HG02571 (cell line): ENCODE measurements at regions not wholly inside any gene's neighbourhood (a gene's known extent, or its start where the extent isn't known, plus 50 kb on each side); places are given as distances from the start of the nearest gene placed in this dataset.
A peak's percentile ranks its signal among the peaks of the same experiment; 100 is the strongest.

Experiments used
- ATAC-seq: cut with Tn5 transposase; IDR thresholded peaks from one replicate; pipeline ENCODE4 v1.9.1; 2021; ENCODE audit warnings: mild to moderate bottlenecking, moderate library complexity; ENCODE audit not compliant: unreplicated experiment

DNA sequence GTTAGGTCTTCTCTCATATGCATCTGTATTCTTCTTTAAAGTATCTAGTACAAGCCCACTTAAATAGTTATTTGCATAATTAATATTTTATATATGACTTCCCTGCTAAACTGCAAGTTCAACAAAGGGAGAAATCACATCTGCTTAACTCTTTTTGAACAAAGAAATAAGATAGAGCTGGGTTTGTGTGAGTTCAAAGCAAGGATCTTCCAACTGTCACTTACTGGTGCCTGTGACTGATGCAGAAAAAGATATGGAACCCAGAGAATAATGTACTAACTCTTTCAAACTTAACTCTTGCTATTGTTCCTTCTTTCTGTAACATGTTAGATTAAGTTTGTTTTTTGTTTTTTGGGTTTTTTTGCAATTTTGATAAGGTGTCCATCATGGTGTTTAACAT is 71.3 kb upstream of the SP4 start:
- no peak for ATAC-seq

- ATAC-seq = no peak
These were observed 70.5 kb upstream of the SP4 start for GRCh38 chr7:21357151-21358097.

DNA sequence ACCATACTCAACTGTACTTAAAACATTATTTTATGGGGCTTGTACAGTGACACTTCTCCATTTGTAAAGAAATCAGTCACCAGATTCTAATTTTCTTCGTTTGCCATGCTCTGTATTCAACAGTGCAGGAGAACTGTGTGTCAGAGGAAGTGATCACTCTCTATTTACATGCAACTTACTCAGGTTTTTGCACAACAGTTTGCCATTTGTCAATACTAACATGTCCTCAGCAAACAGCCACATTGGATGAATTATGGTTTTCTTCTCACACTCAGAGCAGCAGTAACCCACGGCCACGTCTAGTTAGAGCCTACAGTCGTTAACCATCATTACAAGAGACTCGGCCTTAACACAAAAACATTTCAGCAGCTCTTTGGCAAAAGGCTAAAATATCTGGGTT is 69.2 kb upstream of the SP4 start:
- ATAC-seq = no peak

GRCh38 chr7:21359163-21359562 is 68.7 kb upstream of the SP4 start:
- no peak for ATAC-seq

DNA sequence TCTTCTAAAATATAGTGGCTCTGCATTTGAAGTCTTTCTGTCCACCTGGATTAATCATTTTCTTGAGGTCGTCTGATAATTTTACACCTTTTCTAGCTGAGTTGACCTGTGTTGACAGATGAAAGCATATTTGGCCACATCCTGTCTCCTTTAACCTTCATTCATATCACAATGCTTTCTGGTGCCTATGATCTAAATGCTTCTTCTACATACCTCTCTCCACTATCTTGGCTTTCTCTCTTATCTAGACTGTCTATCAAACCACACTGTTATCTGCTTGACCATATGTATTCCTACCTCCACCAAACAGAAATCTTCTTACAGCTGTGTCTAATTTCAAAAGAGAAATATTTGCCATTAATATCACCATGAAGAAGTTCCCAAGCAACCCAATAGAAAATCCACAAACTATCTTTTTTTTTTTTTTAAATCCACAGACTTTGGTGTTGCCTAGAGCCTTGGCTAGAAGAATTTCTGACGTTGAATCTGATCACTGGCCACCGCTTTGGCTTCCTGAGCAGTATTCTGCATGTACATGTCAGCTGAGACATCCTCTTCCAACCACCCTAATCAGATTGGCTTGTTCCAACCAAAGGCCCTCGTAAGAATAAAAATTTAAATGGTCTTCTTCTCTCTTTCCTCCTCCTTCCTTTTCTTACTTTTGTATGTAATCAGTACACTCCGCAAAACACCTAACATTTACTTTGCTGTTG is 66.3 kb upstream of the SP4 start:
- ATAC-seq = no peak

DNA sequence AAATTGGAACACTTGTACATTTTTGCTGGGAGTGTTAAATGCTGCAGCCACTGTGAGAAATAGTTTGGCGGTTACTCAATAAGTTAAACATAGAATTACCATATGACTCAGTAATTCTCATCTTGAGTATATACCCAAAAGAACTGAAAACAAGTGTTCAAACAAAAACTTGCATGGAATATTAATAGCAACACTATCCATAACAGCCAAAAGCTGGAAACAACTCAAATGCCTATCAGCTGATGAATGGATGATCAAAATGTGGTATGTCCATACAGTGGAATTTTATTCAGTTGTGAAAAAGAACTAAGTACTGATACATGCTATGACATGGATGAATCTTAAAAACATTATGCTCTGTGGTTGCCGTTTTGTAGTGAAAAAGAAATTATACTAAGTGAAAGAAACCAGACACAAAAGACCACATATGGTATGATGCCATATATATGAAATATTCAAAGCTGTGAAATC is 63.0 kb upstream of the SP4 start:
- peak; percentile 82 for ATAC-seq

GRCh38 chr7:21365866-21366624 is 61.8 kb upstream of the SP4 start:
- no peak for ATAC-seq

- ATAC-seq = no peak
These were observed 60.8 kb upstream of the SP4 start for GRCh38 chr7:21367081-21367480.

GRCh38 chr7:21367537-21367936 is 60.3 kb upstream of the SP4 start:
- ATAC-seq = no peak

DNA sequence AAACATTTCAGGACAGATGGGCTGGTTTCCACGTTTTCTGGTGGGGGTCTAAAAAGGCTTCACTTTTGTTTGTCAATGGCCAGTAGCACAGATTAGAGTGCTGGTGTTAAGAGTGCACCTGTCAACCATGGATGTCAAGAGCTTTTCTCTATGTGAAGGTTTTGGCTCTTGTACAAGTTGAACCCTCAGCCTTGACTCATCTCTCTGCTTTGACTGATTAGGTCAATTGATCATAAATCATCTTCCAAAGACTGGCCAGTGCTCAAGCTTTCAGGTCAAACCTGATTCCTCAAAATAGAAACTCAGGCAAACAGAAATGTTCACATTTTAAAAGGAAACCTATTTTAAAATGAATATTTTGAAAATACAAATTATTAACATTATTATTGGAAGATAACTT is 59.6 kb upstream of the SP4 start:
- ATAC-seq = no peak

GRCh38 chr7:21370283-21370982 is 57.5 kb upstream of the SP4 start:
- no peak for ATAC-seq

GRCh38 chr7:21371360-21371759 is 56.5 kb upstream of the SP4 start:
- no peak for ATAC-seq

GRCh38 chr7:21373031-21373430 is 54.9 kb upstream of the SP4 start:
- no peak for ATAC-seq

DNA sequence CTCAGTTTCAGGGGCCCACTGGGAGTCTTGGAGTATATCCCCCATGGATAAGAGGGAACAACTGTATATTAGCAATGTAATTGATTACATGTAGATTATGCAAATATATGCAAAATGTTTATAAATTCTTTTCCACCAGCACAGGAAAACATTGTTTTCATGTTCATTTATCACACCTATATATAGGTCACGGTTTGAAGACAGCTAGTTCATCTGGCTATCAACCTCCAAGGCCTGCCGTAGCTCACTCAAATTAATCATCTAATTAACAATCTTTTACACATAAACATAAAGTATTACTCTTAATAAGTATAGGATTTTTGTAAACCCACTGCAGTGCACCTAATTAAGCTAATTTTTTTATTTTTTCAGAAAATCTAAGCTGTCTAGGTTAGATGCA is 53.7 kb upstream of the SP4 start:
- ATAC-seq = no peak

- no peak for ATAC-seq
These were observed 50.3 kb upstream of the SP4 start for GRCh38 chr7:21377545-21377944.
